K562 (cell line): ENCODE measurements at regions not wholly inside any gene's neighbourhood (a gene's known extent, or its start where the extent isn't known, plus 50 kb on each side); places are given as distances from the start of the nearest gene placed in this dataset.

Experiments
- CTBP1 ChIP-seq: fragments of 450-650 bp; IDR thresholded peaks from 2 replicates; pipeline ENCODE4 v1.6.1; 2016; ENCODE audit warnings: borderline replicate concordance
- EP300 ChIP-seq: IDR thresholded peaks from 2 replicates; pipeline ENCODE4 v1.6.1; 2012; ENCODE audit warnings: low read length, improper control_type of control experiment
- HDAC6 ChIP-seq: IDR thresholded peaks from 2 replicates; pipeline ENCODE4 v1.6.1; 2012; ENCODE audit warnings: low read depth, mild to moderate bottlenecking, control low read depth, inconsistent platforms, low read length, moderate library complexity
- MYC ChIP-seq, 2 experiments: fragments of 250-450 bp in 1 of 2; sonication (Bioruptor Pico) in 1 of 2; IDR thresholded peaks; 2 replicates each; pipeline versions ENCODE4 v1.5.1 to v1.6.1; 2012 to 2021; ENCODE audit warnings: low read depth in 2 of 2, borderline replicate concordance in 1 of 2, improper control_type of control experiment in 1 of 2, low read length in 1 of 2, mild to moderate bottlenecking in 1 of 2, moderate library complexity in 1 of 2
- POLR2A ChIP-seq: fragments of 450-650 bp; conservative IDR thresholded peaks from 2 replicates; pipeline ENCODE4 v1.6.1; 2016
- TEAD4 ChIP-seq, 2 experiments: sonication (generic) in 1 of 2; formaldehyde crosslinking in 1 of 2; IDR thresholded peaks; 2 replicates each; pipeline versions ENCODE4 v1.6.1 to v1.8.0; 2012 to 2022; ENCODE audit warnings: borderline replicate concordance in 1 of 2, inconsistent platforms in 1 of 2, low read length in 1 of 2, mild to moderate bottlenecking in 1 of 2, missing genetic modification reagents in 1 of 2
- ZNF384 ChIP-seq: IDR thresholded peaks from 2 replicates; pipeline ENCODE4 v1.6.1; 2012; ENCODE audit warnings: low read depth, low read length, improper control_type of control experiment
- TF ChIP-seq, protein P1 (sequence below), 3 experiments: IDR thresholded peaks in 2 of 3; conservative IDR thresholded peaks in 1 of 3; 2 replicates each; pipeline ENCODE4 v1.5.1; 2011 to 2012; ENCODE audit warnings: low read length in 3 of 3, mild to moderate bottlenecking in 3 of 3, control low read depth in 2 of 3, improper control_type of control experiment in 1 of 3, inconsistent platforms in 1 of 3, low read depth in 1 of 3, mixed read lengths in 1 of 3, moderate library complexity in 1 of 3; ENCODE audit not compliant: insufficient read depth in 2 of 3

DNA sequence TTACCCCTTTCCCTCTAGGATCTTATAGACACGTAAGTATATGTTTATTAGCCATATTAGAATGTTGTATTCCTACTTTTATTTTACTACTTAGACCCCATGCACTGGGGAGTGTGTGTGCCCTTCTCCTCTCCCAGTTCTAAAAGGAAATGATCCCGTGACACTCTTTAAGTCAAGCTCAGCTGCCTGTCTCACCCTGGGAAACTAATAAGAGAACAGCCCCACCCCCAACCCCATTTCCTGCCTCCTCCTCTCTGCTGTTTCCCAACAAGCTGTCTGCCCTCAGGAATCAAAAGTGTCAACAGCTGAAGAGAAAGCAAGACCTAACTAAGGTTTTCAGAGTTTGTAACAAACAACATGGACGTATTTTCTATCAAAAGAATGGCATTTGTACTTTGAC, 92.6 kb upstream of the VAV3 start:
- TF ChIP-seq MYC (IDR thresholded peaks at IDR 0.05; ENCODE audit: low read depth, low read length) (no peak), MYC (CRISPR knock-in tag; IDR thresholded peaks at IDR 0.05; ENCODE audit: borderline replicate concordance, low read depth) (no peak), TEAD4 (IDR thresholded peaks at IDR 0.05; ENCODE audit: low read length) (no peak), TEAD4 (CRISPR knock-in tag; IDR thresholded peaks at IDR 0.05; ENCODE audit: borderline replicate concordance) (no peak), HDAC6 (no peak), POLR2A (no peak), CTBP1 (no peak), EP300 (no peak), ZNF384 (no peak)
- TF ChIP-seq, protein P1, sequence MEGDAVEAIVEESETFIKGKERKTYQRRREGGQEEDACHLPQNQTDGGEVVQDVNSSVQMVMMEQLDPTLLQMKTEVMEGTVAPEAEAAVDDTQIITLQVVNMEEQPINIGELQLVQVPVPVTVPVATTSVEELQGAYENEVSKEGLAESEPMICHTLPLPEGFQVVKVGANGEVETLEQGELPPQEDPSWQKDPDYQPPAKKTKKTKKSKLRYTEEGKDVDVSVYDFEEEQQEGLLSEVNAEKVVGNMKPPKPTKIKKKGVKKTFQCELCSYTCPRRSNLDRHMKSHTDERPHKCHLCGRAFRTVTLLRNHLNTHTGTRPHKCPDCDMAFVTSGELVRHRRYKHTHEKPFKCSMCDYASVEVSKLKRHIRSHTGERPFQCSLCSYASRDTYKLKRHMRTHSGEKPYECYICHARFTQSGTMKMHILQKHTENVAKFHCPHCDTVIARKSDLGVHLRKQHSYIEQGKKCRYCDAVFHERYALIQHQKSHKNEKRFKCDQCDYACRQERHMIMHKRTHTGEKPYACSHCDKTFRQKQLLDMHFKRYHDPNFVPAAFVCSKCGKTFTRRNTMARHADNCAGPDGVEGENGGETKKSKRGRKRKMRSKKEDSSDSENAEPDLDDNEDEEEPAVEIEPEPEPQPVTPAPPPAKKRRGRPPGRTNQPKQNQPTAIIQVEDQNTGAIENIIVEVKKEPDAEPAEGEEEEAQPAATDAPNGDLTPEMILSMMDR (IDR thresholded peaks at IDR 0.05 in 2 of 3, conservative IDR thresholded peaks at IDR 0.05 in 1 of 3; ENCODE audit: insufficient read depth in 2 of 3, low read depth in 1 of 3, low read length in 3 of 3), result no peak
